ENCODE measurements at regions not wholly inside any gene's neighbourhood (a gene's known extent, or its start where the extent isn't known, plus 50 kb on each side); places are given as distances from the start of the nearest gene placed in this dataset.

DNA sequence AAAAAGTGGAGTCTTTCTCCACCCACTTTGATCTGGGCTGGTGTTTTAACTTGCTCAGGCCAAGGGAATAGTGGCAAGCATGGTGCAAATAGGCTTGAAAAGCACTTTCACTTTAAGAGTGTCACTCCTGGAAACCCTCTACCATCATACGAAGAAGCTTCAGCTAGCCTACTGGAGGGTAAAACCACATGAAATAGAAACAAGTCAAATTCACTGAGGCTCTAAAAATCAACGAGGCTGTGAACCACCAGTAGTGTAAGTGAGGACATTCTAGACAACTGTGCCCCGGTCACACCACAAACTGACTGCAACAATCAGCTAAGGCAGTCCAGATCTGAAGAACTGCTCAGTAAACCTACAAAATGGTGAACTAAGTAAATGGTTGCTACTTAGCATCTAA, 2366.3 kb upstream of the C9orf72 start:
- ATAC-seq (ENCODE audit: low read depth) = no peak
- CTCF ChIA-PET = no interaction called here

More for the DNA sequence above, 2366.3 kb upstream of the C9orf72 start:
- H3K27ac ChIP-seq (ENCODE audit: insufficient read depth, low read length) = no peak overlapping the region
- H4K91ac ChIP-seq (ENCODE audit: insufficient read depth, low read depth, low read length) = no peak overlapping the region
- H2AK5ac ChIP-seq (ENCODE audit: low read depth, low read length) = no peak overlapping the region
- TF ChIP-seq MXI1 (IDR thresholded peaks at IDR 0.05; ENCODE audit: borderline replicate concordance, low read depth, low read length) = no peak
- TF ChIP-seq FOS (IDR thresholded peaks at IDR 0.05; ENCODE audit: low read depth, low read length) = no peak
- no peak for TF ChIP-seq NFE2L2 (IDR thresholded peaks at IDR 0.05; ENCODE audit: low read depth, low read length)
- TF ChIP-seq BHLHE40 (IDR thresholded peaks at IDR 0.05; ENCODE audit: low read depth, low read length) = no peak
- TF ChIP-seq SMC3 (IDR thresholded peaks at IDR 0.05; ENCODE audit: low read depth, low read length) = no peak
- TF ChIP-seq, protein P1, sequence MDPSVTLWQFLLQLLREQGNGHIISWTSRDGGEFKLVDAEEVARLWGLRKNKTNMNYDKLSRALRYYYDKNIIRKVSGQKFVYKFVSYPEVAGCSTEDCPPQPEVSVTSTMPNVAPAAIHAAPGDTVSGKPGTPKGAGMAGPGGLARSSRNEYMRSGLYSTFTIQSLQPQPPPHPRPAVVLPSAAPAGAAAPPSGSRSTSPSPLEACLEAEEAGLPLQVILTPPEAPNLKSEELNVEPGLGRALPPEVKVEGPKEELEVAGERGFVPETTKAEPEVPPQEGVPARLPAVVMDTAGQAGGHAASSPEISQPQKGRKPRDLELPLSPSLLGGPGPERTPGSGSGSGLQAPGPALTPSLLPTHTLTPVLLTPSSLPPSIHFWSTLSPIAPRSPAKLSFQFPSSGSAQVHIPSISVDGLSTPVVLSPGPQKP (IDR thresholded peaks at IDR 0.05; ENCODE audit: borderline replicate concordance, low read depth, low read length) = no peak
- no peak for TF ChIP-seq MAZ (IDR thresholded peaks at IDR 0.05; ENCODE audit: borderline replicate concordance, low read depth, low read length)
- TF ChIP-seq POLR2A (IDR thresholded peaks at IDR 0.05; ENCODE audit: low read depth, low read length) = no peak
- TF ChIP-seq, protein P2, sequence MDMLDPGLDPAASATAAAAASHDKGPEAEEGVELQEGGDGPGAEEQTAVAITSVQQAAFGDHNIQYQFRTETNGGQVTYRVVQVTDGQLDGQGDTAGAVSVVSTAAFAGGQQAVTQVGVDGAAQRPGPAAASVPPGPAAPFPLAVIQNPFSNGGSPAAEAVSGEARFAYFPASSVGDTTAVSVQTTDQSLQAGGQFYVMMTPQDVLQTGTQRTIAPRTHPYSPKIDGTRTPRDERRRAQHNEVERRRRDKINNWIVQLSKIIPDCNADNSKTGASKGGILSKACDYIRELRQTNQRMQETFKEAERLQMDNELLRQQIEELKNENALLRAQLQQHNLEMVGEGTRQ (IDR thresholded peaks at IDR 0.05; ENCODE audit: low read depth, low read length) = no peak
- no peak for TF ChIP-seq RFX5 (IDR thresholded peaks at IDR 0.05; ENCODE audit: low read depth, low read length)
- no peak for TF ChIP-seq CHD1 (IDR thresholded peaks at IDR 0.05; ENCODE audit: low read depth, low read length)
- TF ChIP-seq RCOR1 (IDR thresholded peaks at IDR 0.05; ENCODE audit: insufficient replicate concordance, low read length) = no peak
- TF ChIP-seq CEBPB (IDR thresholded peaks at IDR 0.05; ENCODE audit: low read depth, low read length) = no peak
- TF ChIP-seq RAD21 (IDR thresholded peaks at IDR 0.05; ENCODE audit: low read length) = no peak
- TF ChIP-seq MAFK (IDR thresholded peaks at IDR 0.05; ENCODE audit: low read depth, low read length) = no peak
- no peak overlapping the region for H2BK120ac ChIP-seq (ENCODE audit: low read depth, low read length)
- no peaks in the 10 kb centered on the region for H3K79me1 ChIP-seq (ENCODE audit: low read depth in 1 of 2, low read length in 2 of 2)
- no peak overlapping the region for H3K14ac ChIP-seq (replicated peaks; ENCODE audit: low read depth, low read length)
- in situ Hi-C loops (cut with MboI; ENCODE audit: low sequenced_read_pairs) (no loop called here), intact Hi-C loops (cut with micrococcal nuclease) (no loop called here), dilution Hi-C loops (cut with HindIII; ENCODE audit: low sequenced_read_pairs, unreplicated experiment) (no loop called here)
- peaks cover 8% of the 10 kb centered on the region; the same call in 1 of the 2 replicates for H3K9me3 ChIP-seq (ENCODE audit: control insufficient read depth, insufficient read depth, low read length)
- no peaks in the 10 kb centered on the region for H3K9me1 ChIP-seq (ENCODE audit: insufficient read depth, low read length)
- no TSS peak for BruUV-seq (replicated peaks)
- no peak overlapping the region for H3K9ac ChIP-seq (ENCODE audit: low read depth, low read length)
- POLR2A ChIA-PET (ENCODE audit: unreplicated experiment) = no interaction called here
- H3K4me2 ChIP-seq (ENCODE audit: low read depth, low read length) = no peak overlapping the region
- H4K20me1 ChIP-seq (ENCODE audit: insufficient read depth, low read length) = no peaks in the 10 kb centered on the region
- H3K4ac ChIP-seq (ENCODE audit: low read depth, low read length) = no peak overlapping the region
- H3K36me3 ChIP-seq (ENCODE audit: control insufficient read depth, insufficient read depth, low read length) = no peaks in the 10 kb centered on the region
- no peak overlapping the region for H2BK20ac ChIP-seq (ENCODE audit: low read depth, low read length)
- no peak overlapping the region for H3K56ac ChIP-seq (ENCODE audit: extremely low read depth, insufficient read depth, low read length)
- H2BK5ac ChIP-seq (ENCODE audit: low read depth, low read length, poor library complexity, severe bottlenecking) = no peak overlapping the region
- WGBS, 2 experiments (ENCODE audit: extremely low coverage in 2 of 2, insufficient read length in 1 of 2) = no CpG with 5 or more reads among the region's 3 CpGs
- H3K18ac ChIP-seq (ENCODE audit: low read depth, low read length) = no peak overlapping the region
- H2AK9ac ChIP-seq (replicated peaks; ENCODE audit: low read depth, low read length, poor library complexity) = no peak overlapping the region
- no peak overlapping the region for H4K8ac ChIP-seq (ENCODE audit: low read depth in 2 of 2, low read length in 2 of 2)
- no peaks in the 10 kb centered on the region for H3K4me1 ChIP-seq (ENCODE audit: control insufficient read depth, insufficient read depth, low read length)
- H4K5ac ChIP-seq (ENCODE audit: low read depth, low read length) = no peak overlapping the region
- DNase-seq = no peak
- no peak overlapping the region for H3K23ac ChIP-seq (ENCODE audit: low read depth, low read length)
- no peak overlapping the region for H3K4me3 ChIP-seq (ENCODE audit: insufficient read depth, low read depth, low read length)
- no peak overlapping the region for H2BK15ac ChIP-seq (ENCODE audit: low read depth, low read length)
- no peaks in the 10 kb centered on the region for H3K27me3 ChIP-seq (ENCODE audit: control insufficient read depth, insufficient read depth, low read length)
- H2AFZ ChIP-seq (replicated peaks; ENCODE audit: low read length, poor library complexity) = no peak overlapping the region
